ENCODE measurements at regions not wholly inside any gene's neighbourhood (a gene's known extent, or its start where the extent isn't known, plus 50 kb on each side); places are given as distances from the start of the nearest gene placed in this dataset.
"Not testable (repeated sequence)": the region's sequence is repeated elsewhere in the genome, so short reads cannot be mapped to it uniquely, and the experiment has no call there.

DNA sequence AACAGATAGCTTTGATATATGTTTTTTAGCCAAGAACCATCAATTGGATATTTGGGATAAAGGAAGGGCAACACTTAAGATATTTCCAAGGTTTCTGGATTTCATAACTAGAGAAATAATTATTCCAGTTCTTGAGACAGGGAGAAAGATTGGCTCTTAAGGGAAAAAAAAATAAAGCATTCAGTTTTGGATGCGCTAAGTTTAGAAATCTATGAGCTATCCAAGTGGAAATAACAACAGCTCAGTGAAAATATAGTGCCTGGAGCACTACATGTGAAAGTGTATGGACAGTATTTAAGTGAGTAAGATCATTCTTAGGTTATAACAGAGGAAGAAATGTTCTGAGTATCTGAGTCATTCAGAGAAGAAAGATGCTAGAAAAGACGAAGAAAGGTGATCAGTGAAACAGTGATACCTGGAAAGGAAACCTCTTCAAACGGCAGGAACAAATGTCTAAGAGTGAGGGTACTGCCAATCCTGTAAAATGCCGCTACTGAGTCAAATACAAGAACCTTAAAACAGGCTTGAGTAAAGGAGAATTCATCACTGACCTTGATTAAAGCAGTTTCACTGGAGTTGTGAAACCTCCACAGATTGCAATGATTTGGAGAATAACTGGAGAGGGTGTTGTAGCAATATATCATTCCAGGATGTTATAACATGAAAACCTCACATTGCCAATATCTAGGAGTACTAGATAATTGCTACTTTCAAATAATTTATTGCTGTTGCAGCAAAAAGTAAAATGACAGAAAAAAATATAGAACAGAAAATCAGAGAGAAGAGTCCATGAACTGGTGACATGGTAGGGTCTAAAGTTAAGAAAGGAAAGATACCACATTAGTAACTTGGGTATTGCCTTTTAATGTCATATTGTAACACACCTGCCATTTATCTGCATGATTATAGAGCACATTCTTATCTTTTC, 482.1 kb upstream of the RGS18 start:
- no peak for DNase-seq

DNA sequence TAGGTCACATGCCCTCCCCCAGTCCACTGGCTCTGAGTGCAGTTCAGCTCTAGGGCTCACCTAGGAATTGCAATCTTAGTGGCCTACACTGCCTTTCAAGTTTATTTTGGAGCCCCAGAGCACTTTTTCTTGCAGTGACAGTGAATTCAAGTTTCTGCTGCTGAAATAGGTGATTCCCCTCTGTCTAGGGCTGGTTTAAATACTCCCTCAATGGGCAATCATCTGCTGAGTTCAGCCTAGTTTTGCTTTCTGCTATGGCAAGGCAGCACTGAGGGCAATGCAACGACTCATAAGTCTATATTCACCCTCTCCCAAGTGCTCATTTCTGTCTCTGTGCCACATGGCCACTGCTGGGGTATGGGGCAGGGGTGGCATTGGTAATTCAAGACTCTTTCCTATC, 472.6 kb upstream of the RGS18 start:
- no peak for DNase-seq

DNA sequence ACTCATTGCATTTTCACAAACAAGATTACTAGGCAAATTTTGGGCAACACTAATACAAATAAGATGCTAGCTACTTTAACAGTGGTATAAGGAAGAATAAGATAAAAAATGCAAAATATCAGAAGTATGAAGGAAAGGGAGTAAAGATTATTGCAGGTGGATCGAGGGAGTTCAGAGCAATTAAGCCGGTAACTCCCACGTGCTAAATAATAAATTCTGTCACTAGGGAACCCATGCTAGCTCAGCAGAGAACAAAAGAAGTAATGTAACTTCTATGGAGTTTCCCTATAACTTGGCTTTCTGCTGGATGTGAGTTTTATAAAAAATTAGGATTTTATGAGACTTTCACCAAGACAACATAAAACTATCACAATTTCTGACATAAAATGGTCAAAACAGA, 470.5 kb upstream of the RGS18 start:
- no peak for DNase-seq

- DNase-seq, result no peak
Observed at GRCh38 chr1:191690931-191691330, 467.3 kb upstream of the RGS18 start.

DNA sequence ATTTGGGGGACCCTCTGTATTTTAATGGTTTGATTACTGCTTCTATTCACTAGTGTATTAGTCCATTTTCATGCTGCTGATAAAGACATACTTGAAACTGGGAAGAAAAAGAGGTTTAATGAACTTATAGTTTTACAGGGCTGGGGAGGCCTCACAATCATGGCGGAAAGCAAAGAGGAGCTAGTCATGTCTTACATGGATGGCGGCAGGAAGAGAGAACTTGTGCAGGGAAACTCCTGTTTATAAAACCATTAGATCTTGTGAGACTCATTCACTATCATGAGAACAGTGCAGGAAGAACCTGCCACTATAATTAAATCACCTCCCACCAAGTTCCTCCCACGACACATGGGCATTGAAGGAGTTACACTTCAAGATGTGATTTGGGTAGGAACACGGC, 464.5 kb upstream of the RGS18 start:
- no peak for DNase-seq

- no peak for DNase-seq
Observed at GRCh38 chr1:191695865-191696264, 462.4 kb upstream of the RGS18 start.

DNA sequence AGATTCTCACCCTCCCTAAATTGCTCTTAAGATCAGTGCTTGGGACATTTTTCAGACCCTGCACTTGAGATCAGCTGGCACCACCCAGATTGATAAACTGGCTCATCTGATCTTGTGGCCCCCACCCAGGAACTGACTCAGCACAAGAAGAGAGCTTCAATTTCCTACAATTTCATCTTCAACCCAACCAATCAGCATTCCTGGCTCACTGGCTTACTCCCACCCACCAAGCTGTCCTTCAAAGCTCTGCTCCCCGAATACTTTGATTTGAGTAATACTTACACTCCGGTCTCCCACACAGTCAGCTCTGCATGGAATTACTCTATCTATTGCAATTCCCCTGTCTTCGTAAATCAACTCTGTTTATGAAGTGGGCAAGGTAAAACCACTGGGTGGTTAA, 461.9 kb upstream of the RGS18 start:
- no peak for DNase-seq

DNA sequence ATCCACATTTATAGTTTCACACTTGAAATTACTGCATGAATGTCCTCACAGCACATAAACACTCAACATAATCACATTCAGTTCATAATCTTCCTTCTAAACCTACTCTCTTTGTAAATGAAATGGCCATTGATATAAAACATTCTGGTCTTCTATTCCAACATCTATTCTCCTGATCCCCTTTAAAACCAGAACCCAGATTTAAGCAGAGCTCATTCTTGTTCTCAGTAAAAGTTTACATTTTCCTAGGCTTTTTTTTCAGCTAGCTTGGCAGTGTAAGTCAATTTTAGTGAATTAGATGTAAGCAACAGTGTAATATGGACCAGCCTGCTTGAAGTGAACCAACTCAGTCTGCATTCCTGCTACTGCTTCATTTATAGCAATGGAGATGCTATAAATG, 460.7 kb upstream of the RGS18 start:
- DNase-seq, result no peak

- DNase-seq, result no peak
Observed at GRCh38 chr1:191698246-191698645, 460.0 kb upstream of the RGS18 start.

DNA sequence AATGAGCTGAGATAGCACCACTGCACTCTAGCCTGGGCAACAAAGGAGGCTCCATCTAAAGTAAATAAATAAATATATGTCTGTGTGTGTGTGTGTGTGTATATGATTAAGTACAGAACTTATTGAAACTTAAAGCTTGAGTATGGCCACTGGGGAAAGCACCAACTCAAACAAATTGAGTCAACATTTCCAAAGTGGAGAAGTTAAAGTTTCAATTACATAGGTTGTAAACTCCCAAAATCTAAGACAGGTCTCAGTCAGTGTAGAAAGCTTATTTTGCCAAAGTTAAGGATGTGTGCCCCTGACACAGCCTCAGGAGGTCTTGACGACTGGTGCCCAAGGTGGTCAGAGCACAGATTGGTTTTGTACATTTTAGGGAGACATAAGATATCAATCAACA, 458.9 kb upstream of the RGS18 start:
- DNase-seq, result no peak

GRCh38 chr1:191700922-191701321, 457.3 kb upstream of the RGS18 start:
- DNase-seq, result no peak

DNA sequence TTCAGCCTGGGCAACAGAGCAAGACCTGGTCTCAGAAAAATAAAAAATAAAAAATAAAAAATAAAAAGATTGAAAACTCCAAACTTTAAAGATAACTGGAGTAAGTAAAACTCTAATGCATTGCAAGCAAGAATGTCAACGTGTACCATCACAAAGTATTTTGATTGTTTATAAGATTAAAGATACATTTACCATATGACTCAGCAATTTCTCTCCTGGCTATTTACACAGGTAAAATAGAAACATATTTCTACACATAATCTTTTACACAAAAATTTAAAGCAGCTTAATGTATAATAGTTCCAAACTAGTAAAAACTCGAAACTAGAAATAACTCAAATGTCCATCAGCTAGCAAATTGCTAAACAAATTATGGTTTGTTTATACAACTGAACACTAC, 456.1 kb upstream of the RGS18 start:
- DNase-seq, result no peak

GRCh38 chr1:191707288-191707687, 451.0 kb upstream of the RGS18 start:
- DNase-seq, result no peak

DNA sequence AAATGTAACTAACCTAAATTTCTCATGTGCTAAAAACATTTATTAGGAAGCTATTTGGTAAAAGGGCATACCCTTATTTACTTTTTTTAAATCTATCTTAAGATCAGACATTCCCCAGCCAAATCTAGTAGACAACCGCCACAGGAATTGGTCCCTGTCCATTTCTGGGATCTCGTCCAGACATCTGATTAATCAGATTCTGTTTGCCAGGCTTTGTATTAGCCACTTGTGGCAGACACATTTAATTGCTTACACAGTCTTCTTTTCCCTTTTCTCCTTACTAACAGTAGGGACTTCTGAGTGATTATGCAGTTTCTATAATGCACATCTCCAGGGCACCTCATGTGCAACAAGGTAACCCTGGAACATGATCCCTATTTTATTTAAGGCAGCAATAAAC, 449.0 kb upstream of the RGS18 start:
- DNase-seq, result no peak

- no peak for DNase-seq
Observed at GRCh38 chr1:191711961-191712360, 446.3 kb upstream of the RGS18 start.

GRCh38 chr1:191714845-191715244, 443.4 kb upstream of the RGS18 start:
- no peak for DNase-seq

- DNase-seq, result no peak
Observed at GRCh38 chr1:191729742-191730141, 428.5 kb upstream of the RGS18 start.

GRCh38 chr1:191731608-191732302, 426.5 kb upstream of the RGS18 start:
- not testable (repeated sequence) for DNase-seq

GRCh38 chr1:191734321-191734720, 423.9 kb upstream of the RGS18 start:
- no peak for DNase-seq

DNA sequence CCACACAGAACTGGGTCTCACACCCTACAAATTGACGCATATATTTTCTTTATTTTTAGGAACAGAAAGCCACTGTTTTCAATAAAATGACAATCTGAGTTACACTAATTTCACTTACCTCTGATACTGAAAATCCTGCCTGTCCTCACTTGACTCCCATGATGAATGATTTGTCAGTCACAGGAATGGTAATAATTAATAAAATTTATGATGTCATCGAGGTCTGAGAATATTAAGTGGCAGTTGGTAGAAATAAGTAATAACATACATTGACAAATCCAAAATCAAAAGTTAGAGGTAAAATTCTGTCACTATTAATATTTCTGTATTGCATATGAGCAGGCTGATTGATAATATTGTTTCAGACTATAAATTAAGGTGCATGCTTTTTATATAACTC, 418.7 kb upstream of the RGS18 start:
- DNase-seq, result no peak

GRCh38 chr1:191752342-191752741, 405.9 kb upstream of the RGS18 start:
- no peak for DNase-seq

DNA sequence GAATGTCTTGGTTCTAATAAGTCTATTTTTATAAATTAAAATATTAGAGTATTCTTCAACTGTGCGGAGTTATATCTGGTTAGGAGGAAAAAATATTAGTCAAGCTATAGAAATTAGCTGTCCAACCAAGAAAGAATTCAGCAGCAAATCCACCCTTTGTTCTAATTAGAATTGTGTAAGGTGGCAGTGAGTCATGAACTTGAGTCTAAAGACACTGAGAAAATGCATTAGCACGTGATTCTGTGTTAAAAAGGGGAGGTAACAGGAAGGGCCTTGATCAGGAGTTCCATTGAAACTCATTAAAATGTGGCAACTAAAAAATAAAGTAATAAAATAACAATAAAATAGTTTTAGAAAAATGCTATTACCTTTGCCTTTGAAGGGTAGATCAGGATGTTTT, 398.2 kb upstream of the RGS18 start:
- no peak for DNase-seq

DNA sequence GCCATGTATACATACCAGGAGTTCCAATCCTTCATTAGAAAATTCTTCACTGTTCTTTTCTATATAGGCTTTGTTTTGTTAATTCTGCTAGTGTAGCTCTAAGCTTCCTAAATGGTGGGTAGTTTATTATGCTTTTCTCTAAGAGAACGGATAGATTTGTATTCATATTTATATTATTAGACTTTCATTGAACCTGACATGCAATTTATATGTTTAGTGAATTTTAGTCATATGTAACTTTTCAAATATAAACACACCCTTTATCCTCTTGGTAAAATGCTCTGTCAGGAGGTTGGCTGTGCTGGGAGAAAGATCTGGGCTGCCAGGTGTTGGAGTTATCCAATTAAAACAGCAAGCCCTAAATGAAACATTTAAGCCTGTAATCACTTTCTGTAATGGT, 369.7 kb upstream of the RGS18 start:
- no peak for DNase-seq

DNA sequence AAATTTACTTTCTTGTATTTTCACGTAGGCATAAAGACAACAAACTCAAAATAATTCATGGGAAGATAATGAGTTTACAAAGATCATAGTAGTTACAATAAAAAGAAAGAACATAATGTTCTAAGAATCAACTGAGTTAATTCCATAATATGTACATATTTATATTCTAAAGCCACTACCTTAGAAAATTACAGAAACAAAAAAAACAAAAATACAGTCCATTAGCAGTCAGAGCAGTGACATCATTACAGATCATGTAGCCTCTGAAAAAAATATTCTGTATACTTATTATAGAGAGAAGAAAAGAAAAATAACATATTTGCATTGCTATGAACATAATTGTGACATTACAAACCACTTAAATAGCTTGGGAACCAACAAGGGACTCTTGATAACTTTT, 360.1 kb upstream of the RGS18 start:
- no peak for DNase-seq
